ENCODE measurements at regions not wholly inside any gene's neighbourhood (a gene's known extent, or its start where the extent isn't known, plus 50 kb on each side); places are given as distances from the start of the nearest gene placed in this dataset.

DNA sequence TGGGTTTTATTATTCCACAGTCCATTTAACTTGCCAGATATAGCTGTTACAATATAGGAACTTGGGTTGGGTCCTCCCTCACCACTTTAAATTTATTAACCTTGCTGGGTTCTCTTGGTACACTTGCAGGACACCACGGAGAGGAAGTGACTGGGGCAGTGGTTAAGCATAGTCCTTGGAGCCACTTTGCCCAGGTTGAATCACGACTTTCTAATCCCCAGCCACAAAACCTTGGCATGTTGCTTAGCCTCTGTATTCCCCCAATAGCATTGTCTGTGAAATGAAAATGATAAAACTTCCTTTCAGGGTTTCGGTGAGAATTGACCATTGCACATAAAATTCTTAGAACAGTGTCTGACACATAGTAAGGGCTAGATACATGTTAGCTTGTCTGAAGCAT, 221.2 kb downstream of the IRS1 start:
- no peaks in the 10 kb centered on the region for H3K9me2 ChIP-seq (ENCODE audit: low read depth, low read length)
- H3F3A ChIP-seq (ENCODE audit: insufficient read depth, low read length): no peaks in the 10 kb centered on the region
- no peaks in the 10 kb centered on the region for H3K79me2 ChIP-seq (ENCODE audit: insufficient read depth, low read length)
- H3K36me3 ChIP-seq (ENCODE audit: insufficient read depth, low read length): no peaks in the 10 kb centered on the region
- no peaks in the 10 kb centered on the region for H3K9me3 ChIP-seq (ENCODE audit: low read length)
- TF ChIP-seq, protein P1, sequence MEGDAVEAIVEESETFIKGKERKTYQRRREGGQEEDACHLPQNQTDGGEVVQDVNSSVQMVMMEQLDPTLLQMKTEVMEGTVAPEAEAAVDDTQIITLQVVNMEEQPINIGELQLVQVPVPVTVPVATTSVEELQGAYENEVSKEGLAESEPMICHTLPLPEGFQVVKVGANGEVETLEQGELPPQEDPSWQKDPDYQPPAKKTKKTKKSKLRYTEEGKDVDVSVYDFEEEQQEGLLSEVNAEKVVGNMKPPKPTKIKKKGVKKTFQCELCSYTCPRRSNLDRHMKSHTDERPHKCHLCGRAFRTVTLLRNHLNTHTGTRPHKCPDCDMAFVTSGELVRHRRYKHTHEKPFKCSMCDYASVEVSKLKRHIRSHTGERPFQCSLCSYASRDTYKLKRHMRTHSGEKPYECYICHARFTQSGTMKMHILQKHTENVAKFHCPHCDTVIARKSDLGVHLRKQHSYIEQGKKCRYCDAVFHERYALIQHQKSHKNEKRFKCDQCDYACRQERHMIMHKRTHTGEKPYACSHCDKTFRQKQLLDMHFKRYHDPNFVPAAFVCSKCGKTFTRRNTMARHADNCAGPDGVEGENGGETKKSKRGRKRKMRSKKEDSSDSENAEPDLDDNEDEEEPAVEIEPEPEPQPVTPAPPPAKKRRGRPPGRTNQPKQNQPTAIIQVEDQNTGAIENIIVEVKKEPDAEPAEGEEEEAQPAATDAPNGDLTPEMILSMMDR (IDR thresholded peaks at IDR 0.05; ENCODE audit: low read length): no peak
- no peak for TF ChIP-seq EZH2 (IDR thresholded peaks at IDR 0.05; ENCODE audit: borderline replicate concordance, low read length)
- H4K20me1 ChIP-seq (ENCODE audit: insufficient read depth, low read length): no peaks in the 10 kb centered on the region
- no peak overlapping the region for H3K4me2 ChIP-seq (ENCODE audit: low read length)
- H3K4me1 ChIP-seq (ENCODE audit: insufficient read depth, low read length, severe bottlenecking): no peaks in the 10 kb centered on the region
- H2AFZ ChIP-seq (ENCODE audit: low read length): no peak overlapping the region
- no peaks in the 10 kb centered on the region for H3K27me3 ChIP-seq (ENCODE audit: insufficient read depth, low read length)
- no peak overlapping the region for H3K4me3 ChIP-seq (ENCODE audit: low read depth, low read length, poor library complexity, severe bottlenecking)
- H3K27ac ChIP-seq (ENCODE audit: low read depth, low read length, poor library complexity, severe bottlenecking): no peak overlapping the region
- H3K9ac ChIP-seq (ENCODE audit: low read length): no peak overlapping the region

DNA sequence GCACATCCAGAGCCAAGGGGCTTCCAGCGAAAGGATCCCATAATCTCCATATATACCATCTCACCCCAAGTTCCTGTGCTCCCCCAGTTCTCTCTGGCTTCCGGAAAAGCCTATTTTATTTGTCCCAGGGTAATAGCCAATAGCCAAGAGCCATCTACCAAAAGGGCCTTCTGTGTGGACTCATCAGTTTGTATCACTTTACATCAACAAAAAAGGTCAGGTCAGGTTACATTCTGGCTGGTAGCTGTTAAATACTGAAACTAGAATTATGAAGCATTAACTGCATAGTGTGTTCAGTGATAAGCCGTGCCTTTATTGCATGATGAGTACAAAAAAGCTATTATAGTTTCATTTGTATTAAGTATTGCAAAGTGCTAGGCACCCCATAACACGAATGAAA, 223.7 kb downstream of the IRS1 start:
- no peaks in the 10 kb centered on the region for H3F3A ChIP-seq (ENCODE audit: insufficient read depth, low read length)
- TF ChIP-seq, protein P1 (IDR thresholded peaks at IDR 0.05; ENCODE audit: low read length): no peak
- TF ChIP-seq EZH2 (IDR thresholded peaks at IDR 0.05; ENCODE audit: borderline replicate concordance, low read length): no peak
- no peak overlapping the region for H3K9ac ChIP-seq (ENCODE audit: low read length)
- no peaks in the 10 kb centered on the region for H3K79me2 ChIP-seq (ENCODE audit: insufficient read depth, low read length)
- no peaks in the 10 kb centered on the region for H3K36me3 ChIP-seq (ENCODE audit: insufficient read depth, low read length)
- H3K4me1 ChIP-seq (ENCODE audit: insufficient read depth, low read length, severe bottlenecking): no peaks in the 10 kb centered on the region
- no peak overlapping the region for H3K4me2 ChIP-seq (ENCODE audit: low read length)
- H3K9me3 ChIP-seq (ENCODE audit: low read length): no peaks in the 10 kb centered on the region
- H3K27ac ChIP-seq (ENCODE audit: low read depth, low read length, poor library complexity, severe bottlenecking): no peak overlapping the region
- H3K9me2 ChIP-seq (ENCODE audit: low read depth, low read length): no peaks in the 10 kb centered on the region
- no peaks in the 10 kb centered on the region for H4K20me1 ChIP-seq (ENCODE audit: insufficient read depth, low read length)
- H3K4me3 ChIP-seq (ENCODE audit: low read depth, low read length, poor library complexity, severe bottlenecking): no peak overlapping the region
- no peaks in the 10 kb centered on the region for H3K27me3 ChIP-seq (ENCODE audit: insufficient read depth, low read length)
- no peak overlapping the region for H2AFZ ChIP-seq (ENCODE audit: low read length)

DNA sequence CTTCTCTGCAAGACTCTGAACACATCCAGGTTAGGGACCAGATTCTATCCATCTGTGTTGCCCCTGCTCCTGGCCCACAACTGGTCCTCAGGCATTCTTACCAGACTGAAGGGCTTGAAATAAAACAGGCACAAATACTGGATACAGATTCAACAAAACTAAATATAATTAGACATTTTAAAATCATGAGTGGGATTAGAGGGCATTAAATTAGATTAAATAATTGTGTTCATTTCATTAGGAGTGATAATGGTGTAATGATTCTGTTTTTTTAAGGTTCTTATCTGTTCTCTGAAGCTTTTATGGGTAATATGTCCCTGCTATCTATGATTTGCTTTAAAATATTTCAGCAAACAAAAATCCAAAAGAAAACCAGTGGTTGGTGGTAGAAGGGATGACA, 226.5 kb downstream of the IRS1 start:
- Histone ChIP-seq H3F3A (ENCODE audit: insufficient read depth, low read length) (no peaks in the 10 kb centered on the region), H3K79me2 (ENCODE audit: insufficient read depth, low read length) (no peaks in the 10 kb centered on the region), H4K20me1 (ENCODE audit: insufficient read depth, low read length) (no peaks in the 10 kb centered on the region), H3K9ac (ENCODE audit: low read length) (no peak overlapping the region), H3K9me2 (ENCODE audit: low read depth, low read length) (no peaks in the 10 kb centered on the region), H3K9me3 (ENCODE audit: low read length) (no peaks in the 10 kb centered on the region), H3K27me3 (ENCODE audit: insufficient read depth, low read length) (no peaks in the 10 kb centered on the region), H3K36me3 (ENCODE audit: insufficient read depth, low read length) (no peaks in the 10 kb centered on the region), H3K4me1 (ENCODE audit: insufficient read depth, low read length, severe bottlenecking) (no peaks in the 10 kb centered on the region), H2AFZ (ENCODE audit: low read length) (no peak overlapping the region), H3K4me3 (ENCODE audit: low read depth, low read length, poor library complexity, severe bottlenecking) (no peak overlapping the region), H3K27ac (ENCODE audit: low read depth, low read length, poor library complexity, severe bottlenecking) (no peak overlapping the region), H3K4me2 (ENCODE audit: low read length) (no peak overlapping the region)
- TF ChIP-seq, protein P1 (IDR thresholded peaks at IDR 0.05; ENCODE audit: low read length): no peak
- no peak for TF ChIP-seq EZH2 (IDR thresholded peaks at IDR 0.05; ENCODE audit: borderline replicate concordance, low read length)

Data from OCI-LY1 (cell line).